Erythroblast (primary cell): ENCODE measurements at regions not wholly inside any gene's neighbourhood (a gene's known extent, or its start where the extent isn't known, plus 50 kb on each side); places are given as distances from the start of the nearest gene placed in this dataset.

Source experiments
- GATA1 ChIP-seq: IDR thresholded peaks from 2 replicates; pipeline ENCODE4 v1.6.1; 2011; ENCODE audit warnings: low read depth, mild to moderate bottlenecking, control low read depth, low read length, moderate library complexity
- POLR2A ChIP-seq: IDR thresholded peaks from 2 replicates; pipeline ENCODE4 v1.6.1; 2011; ENCODE audit warnings: mild to moderate bottlenecking, low read length

GRCh38 chr6:91149956-91150705 lies 563.3 kb upstream of the MAP3K7 start:
- TF ChIP-seq POLR2A = no peak
- no peak for TF ChIP-seq GATA1
